HG03521 (cell line): ENCODE measurements at regions not wholly inside any gene's neighbourhood (a gene's known extent, or its start where the extent isn't known, plus 50 kb on each side); places are given as distances from the start of the nearest gene placed in this dataset.
"Not testable (repeated sequence)": the region's sequence is repeated elsewhere in the genome, so short reads cannot be mapped to it uniquely, and the experiment has no call there.

Source experiments
- ATAC-seq: cut with Tn5 transposase; IDR thresholded peaks from one replicate; pipeline ENCODE4 v1.9.1; 2021; ENCODE audit warnings: mild to moderate bottlenecking, moderate library complexity; ENCODE audit not compliant: unreplicated experiment

DNA sequence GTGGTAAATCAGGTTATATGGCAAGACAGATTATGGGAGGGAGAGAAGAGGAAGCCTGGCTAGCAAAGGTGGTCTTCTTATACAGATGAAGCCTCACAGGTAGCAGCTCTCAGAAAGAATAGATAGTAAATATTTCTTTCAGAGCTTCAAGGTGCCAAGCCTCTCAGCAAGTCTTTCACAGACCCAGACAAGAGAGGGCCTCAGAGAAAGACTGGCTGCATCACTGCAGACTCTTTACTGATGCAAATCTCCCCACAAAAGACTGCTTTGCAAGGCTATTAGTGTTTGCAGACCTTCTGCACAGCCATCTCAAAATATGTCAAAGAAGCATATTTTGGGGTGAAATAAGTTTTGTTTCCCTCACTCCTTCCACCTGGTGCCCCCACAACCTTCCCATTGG lies 372.4 kb upstream of the RND3 start:
- ATAC-seq, result no peak

DNA sequence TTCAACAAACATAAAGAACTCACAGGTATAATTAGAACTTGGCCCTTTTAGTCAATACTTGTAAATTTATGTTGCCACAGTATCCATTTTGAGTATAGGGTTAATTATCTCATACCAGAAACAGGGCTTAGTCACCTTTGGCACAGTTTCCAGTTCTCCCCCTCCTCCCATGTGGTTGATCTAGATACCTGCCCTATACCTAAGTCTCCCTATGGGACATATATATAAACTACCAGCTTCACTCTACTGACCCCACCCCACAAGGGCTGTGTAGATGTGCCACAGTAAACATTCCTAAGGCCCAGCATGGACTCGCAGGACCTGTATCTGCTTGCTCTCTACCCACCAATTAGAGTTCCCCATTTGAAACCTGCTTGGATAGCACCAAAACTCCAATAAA lies 371.7 kb upstream of the RND3 start:
- ATAC-seq, result no peak

DNA sequence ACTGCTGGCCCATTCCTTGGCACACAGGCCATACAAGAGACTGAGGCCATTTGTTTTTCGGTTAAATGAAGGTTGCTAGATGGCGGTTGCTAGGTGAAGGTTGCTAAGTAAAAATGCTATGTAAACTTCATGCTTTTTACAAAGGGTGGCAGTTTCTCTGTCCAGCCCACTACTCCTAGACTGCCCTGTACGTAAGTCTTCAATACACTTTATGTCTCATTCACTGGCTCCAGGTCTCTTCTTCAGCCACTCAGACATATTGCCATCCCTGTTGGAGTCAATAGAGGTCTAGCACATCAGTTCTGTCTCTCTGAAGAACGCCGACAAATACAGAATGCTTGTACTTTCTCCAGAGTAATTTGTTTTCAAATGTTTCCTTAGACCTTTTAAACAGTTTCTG lies 370.9 kb upstream of the RND3 start:
- ATAC-seq, result no peak

DNA sequence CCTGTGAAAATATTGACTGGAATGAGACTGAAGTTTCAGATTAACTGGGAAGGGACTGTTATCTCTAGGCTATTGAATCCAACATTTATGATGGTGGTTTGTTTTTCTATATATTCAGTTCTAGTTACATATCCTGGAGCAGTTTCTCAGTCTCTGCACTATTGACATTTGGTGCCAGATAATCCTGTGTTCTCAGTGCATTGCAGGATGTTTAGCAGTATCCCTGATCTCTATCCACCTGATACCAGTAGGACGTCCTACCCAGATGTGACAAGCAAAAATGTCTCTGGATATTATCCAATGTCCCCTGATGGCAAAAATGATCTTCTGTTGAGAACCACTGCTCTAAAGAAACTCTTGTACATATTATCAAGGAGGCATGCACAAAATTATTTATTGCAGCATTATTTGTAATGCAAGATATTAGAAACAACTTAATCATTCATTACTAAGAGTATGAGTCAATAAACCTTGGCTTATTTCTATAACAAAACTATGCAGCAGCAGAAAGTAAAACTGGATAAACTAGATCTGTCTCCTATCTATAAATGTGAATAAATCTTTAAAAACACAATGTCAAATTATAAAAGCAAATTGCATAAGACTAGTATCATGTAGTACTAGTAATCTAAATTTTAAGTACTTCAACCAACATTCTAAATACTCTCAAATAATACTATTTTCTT lies 369.3 kb upstream of the RND3 start:
- no peak for ATAC-seq

DNA sequence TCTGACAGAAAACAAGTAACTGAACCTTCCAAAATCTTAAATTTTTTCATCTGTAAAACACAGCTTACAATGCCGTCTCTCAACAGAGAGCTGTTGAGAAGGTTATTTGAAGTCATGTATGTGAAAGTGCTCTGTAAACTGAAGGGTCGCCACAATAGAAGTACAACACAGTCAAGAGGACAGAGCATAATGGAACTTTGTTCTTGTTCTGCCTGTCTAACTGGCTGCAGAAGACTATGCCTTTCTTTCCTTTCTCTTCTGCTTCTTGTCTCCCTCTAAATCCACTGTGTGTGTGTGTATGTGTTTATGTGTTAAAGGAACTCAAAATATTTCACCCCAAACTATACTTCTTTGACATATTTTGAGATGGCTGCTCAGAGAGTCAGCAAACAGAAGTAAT lies 365.8 kb upstream of the RND3 start:
- no peak for ATAC-seq

DNA sequence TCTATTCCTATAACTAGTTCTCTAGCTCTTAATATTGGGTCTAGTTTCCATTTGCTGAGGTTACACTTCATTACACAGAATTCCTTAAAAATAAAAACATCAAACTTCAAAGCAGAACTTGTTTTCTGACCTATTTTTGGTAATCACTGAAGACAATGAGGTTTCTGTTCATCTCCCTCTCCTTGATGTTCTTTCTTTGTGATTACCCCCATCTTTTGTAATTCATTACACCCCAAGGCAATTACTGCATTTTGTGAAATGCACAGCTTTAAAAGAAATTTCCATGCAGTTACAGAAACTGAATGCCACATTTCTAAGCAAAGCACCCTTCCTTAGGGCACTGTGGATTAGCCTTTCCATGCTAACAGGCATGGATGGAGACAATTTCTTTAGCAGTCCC lies 363.2 kb upstream of the RND3 start:
- no peak for ATAC-seq

DNA sequence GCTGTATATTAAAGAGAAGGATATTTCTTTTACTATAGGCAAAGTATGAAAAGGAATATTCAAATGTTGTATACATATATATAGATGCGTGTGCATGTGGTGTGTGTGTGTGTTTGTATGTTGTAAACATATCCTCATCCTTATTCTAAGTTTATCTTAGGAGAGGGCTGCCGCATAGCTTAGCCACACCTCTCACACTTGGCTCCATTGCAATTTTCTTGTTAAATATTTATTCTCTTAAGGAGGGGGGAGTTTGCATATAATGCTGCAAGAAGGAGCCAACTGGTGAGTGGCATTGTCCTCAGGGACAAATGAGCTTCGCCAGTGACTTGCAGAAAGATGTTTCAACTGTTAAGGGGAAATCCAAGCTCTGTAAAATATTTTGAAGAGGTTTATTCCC lies 360.1 kb upstream of the RND3 start:
- no peak for ATAC-seq

DNA sequence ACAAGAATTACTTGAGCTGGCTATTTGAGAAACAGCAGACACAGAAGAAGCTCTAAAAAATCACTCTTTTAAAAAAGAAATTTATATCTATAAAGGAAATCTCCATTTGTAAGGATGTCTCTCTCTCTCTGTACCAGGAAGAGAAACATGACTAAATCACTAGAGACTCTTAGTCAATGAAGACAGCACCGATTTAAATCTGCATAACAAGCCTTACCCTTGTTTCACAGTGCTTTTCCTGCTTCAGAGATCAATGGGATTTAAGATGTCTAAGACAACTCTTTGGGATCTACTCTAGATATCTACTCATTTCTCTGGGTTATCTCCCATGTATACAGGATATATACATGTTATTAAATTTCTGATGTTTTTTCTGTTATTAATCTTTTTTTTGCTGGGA lies 359.2 kb upstream of the RND3 start:
- ATAC-seq, result no peak

DNA sequence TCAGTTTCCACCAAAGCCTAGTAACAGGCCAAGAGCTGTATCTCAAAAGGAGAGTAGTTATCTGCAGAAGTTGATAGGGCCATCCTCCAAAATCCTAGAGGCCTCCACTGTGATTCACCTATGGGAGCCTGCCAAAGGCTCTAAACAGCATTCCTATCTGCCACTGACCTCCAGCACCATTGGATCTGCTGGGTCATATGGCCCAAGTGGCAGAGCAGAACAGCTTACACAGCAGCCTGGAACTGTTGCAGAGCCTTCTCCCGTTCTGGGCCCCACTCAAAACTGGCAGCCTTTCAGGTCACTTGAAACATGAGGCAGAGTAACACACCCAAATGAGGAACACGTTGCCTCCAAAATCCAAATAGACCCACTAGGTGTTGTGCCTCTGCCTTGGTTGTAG lies 345.2 kb upstream of the RND3 start:
- ATAC-seq, result no peak

DNA sequence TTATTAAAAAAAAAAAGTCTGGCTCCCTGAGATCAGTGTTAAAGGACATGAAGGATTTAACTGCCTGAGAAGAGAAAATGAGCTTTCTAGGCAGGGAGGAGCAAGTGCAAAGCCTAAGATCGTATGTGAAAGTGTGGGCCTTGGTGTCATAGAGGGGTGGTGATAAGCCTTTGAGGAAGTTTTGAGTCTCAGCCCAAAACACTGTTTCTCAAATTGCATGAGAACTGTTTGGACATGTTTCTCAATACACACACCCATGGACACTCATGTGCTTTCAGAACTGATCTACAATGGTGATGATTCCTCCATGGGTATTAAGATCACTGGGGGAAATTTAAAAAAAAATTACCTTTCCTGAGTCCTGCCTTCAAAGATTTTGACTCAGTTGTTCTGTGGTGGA lies 336.7 kb upstream of the RND3 start:
- no peak for ATAC-seq

DNA sequence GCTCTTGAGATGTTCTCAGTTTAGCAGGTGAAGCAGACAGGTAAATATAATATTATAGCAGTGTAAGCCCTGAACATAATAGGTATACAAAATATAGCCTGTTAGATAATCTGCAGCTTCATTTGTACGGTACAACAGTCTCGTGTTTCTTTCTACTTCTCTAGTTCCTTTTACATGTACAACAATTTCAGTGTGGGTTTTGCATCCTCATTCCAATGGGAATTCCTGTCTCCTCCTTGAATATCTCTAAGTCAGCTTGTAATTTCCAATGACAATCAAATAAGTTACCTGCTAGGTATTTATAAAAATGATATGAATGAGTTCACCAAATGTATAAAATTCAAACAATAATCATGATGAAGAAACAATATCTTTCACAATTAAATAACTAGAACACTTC lies 330.0 kb upstream of the RND3 start:
- ATAC-seq, result no peak

DNA sequence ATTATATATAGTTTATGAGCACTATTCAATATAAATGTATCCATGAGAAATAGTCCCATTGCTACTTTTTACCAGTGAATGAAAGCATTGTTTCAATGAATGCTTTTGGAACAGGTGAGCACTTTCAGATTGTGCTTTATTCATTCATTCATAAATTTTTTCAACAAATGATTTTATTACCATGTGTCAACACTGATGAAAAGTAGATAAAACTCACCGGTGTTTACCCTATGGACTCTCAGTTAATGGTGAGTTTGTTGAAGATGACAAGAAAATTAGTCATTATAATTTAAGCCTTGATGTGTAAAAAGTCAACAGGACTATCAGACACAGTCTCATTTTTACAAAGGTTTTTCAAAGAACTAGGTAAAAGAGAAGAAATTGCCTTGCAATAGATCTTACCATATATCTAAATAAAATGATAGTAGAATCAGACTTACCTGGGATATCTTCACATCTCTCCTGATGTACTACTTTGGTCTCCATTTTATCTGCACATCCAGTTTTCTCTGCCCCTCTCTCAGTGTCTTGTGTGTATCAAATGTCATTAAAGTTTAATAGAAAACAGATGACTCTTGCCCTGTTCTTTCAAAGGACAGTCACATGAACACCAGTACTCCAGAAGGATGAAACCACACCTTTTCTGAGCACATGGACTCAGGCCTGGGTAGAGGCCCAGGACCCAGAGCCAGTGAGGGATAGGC lies 325.3 kb upstream of the RND3 start:
- no peak for ATAC-seq

DNA sequence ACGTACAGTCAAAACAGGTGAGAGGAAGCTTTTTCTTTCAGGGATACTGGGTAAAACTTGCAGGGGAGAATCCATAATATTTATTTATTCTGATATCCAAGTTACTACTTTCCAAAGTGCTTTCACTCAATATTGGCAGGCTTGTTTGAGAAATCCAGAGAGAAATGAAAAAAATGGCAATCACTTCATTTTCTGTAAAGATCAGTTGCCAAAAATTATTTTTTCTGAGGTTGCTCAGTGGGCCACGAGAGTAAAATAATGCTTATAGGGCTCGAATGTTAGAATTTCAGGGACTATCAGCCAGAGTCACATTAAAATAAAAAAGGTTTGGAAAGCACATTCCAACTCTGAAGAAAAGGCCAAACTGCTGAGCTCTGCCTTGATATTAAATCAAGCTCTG lies 324.6 kb upstream of the RND3 start:
- ATAC-seq, result no peak

DNA sequence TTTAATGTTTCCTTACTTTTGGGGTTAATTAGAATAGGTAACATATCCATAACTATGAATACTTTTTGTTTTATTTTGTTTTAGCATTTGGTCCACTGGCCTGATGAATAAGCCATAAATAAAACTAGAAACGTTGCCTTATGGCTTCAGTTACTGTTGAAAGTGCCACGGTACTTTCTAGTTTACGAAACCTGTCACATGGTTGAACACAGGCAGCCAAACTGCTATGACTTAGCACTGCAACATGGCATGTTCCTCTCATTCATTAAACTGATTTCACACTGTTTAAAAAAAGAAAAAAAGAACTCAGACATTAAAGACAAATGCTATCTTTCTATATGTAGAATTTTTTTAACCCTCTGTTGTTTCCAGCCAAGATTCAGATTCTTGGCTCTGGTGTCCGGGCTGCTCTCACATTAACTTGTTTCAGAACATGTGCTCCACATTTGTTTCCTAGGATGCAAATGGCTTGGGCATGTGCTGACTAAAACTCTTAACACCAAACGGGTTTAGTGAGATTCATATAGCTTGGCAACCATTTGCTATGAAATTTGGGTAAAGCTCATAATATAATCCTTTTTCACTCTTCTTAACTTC lies 323.9 kb upstream of the RND3 start:
- no peak for ATAC-seq

DNA sequence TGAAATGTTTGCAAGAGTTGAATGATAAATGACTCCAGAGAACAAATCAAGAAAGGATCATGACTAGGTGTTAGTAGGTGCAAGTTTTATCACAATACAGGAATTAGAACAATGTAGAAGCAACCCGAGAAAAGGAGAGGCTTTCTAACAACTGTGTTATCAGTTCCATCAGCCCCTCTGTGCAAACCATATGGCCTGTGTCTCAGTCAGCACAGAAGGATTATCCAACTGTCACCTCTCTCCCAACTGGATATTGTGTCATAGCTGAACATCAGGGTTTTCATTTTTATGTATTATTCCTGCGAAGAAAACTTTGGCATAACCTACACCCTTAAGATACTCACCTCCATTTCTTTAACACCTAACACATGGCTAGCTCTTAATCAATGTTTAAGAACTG lies 321.6 kb upstream of the RND3 start:
- no peak for ATAC-seq

DNA sequence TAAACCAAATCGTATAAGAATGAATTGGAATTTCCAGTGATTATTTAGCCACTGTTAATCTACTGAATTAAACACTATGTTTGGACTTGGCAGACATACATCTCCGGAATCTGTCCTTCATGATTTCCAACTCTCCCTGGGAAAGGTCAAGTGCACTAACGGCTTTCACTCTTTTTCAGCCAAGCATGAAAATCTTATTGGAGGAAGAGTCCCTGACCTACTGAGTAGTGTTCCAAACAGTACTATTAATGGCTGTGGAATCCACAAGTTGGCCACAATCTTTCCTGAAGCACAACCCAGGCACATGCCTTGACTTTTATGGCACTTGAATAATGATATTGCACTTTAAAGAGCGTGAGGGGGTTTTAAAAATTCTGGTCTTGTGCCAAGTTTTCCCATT lies 318.9 kb upstream of the RND3 start:
- no peak for ATAC-seq

DNA sequence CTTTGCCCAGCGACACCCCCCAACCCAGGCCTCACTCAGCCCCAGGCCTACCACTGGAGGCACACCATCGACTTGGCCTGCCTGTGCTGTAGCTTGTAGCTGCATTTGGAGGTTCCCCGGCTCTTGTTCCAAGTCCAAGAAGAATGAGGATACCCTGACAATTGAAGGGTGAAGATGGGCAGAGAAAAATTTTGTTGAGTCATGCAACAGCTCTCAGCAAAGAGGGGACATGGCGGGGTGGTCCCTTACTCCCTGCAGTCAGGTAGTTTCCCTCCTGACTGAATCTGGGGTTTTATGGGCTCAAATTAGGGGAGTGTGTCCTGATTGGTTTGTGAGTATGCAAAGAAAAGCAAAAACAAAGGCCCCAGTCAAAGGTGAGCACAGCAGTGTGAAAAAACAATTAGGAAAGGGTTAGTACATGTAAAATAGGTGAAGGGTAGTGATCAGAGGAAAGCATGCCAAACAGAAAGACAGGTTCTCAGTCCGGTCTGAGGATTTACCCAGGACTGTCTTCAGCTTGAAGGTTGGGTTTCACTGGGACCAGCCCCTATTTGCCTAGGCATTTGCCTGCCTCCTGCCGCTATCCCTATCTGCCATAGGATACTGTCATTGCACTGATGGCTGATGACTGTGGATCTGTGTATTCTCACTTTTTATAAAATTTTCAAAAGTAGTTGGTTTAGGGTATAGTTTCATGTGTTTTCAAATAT lies 316.4 kb upstream of the RND3 start:
- ATAC-seq, result no peak

DNA sequence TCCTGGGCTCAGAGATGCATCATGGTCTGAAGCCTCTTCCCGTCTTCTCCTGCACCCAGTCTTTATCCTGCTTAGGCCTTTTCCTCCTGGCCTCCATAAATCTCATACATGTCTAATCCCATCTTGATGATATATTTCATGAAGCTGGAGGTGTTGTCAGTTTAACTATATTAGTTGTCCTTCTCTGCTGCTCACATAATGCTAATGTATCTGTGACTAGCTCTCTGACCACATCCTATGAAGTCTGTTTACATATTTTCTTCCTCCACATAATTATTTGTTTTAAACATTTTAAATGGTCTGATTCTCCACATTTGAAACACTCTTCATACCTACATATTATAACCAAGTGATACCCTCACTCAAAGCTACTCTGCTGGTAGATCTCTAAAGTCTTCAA lies 315.2 kb upstream of the RND3 start:
- no peak for ATAC-seq

DNA sequence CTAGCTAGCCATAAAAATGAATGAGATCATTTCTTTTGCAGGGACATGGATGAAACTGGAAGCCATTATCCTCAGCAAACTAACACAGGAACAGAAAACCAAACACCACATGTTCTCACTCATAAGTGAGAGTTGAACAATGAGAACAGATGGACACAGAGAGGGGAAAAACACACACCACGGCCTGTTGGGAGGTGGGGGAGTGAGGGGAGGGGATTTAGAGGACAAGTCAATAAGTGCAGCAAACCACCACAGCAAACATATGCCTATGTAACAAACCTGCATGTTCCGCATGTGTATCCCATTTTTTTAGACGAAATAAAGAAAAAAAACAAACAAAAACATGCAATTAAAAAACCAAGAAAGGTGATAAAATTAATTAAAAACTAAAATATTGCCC lies 308.8 kb upstream of the RND3 start:
- not testable (repeated sequence) for ATAC-seq

DNA sequence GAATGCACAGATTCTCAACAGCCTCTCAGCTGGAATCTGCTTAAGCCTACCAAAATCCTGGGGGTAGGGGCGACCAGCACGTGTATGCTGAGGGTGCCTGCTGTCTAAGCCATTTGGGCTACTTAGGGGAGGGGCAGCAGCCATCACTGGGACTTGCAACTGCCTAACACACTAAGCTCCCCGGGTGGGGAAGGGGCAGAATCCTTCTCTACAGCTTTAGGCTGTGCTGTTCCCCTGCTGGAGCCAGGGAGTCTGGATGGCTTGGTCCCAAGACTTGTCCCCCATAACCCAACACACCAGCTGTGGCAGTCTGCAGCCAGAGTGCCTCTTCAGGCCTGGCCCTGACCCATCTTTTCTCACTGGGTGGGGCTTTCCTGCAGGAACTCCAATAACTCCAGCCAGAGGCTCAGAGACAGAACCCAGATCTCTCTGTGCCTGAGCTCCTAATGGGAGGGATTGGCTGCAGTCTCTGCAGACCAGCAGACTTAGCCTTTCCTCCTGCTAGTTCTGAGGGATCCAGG lies 305.4 kb upstream of the RND3 start:
- no peak for ATAC-seq

DNA sequence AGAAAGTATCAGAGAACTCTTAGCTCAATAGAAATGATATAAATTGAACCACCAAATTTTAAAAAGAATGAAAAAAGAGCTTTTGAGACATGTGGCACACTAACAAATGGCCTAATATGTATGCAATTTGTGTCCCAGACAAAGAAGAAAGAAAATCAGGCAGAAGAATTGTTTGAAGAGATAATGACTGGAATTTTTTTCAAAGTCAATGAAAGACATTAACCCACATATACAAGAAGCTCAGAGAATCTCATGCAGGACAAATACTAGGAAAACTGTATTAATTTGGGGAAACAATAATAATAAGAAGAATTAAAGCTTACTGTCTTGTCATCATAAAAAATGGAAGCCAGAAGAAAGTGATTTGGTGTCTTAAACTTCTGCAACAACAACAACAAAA lies 304.1 kb upstream of the RND3 start:
- no peak for ATAC-seq
